B cell (primary cell): ENCODE measurements at regions not wholly inside any gene's neighbourhood (a gene's known extent, or its start where the extent isn't known, plus 50 kb on each side); places are given as distances from the start of the nearest gene placed in this dataset.
"Not testable (repeated sequence)": the region's sequence is repeated elsewhere in the genome, so short reads cannot be mapped to it uniquely, and the experiment has no call there.

Experiments used
- EZH2 ChIP-seq: IDR thresholded peaks from 2 replicates; pipeline ENCODE4 v1.6.1; 2012; ENCODE audit warnings: borderline replicate concordance, low read depth, mild to moderate bottlenecking, moderate library complexity, low read length; ENCODE audit not compliant: insufficient read depth, poor library complexity, severe bottlenecking
- TF ChIP-seq, protein P1 (sequence below): fragments of 200-600 bp; IDR thresholded peaks from one replicate; pipeline ENCODE4 v1.8.0; 2022; ENCODE audit warnings: antibody characterized with exemption, mild to moderate bottlenecking

DNA sequence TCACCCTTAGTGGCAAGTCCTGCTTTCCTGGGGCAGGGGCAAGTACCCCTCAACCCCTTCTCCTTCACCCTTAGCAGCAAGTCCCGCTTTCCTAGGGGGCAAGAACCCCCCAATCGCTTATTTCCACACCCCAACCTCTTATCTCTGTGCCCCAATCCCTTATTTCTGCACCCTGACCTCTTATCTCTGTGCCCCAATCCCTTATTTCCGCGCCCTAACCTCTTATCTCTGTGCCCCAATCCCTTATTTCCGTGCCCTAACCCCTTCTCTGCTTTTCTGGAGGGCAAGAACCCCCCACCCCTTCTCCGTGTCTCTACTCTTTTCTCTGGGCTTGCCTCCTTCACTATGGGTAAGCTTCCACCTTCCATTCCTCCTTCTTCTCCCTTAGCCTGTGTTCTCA lies 154.6 kb upstream of the NANOGP8 start:
- TF ChIP-seq, protein P1, sequence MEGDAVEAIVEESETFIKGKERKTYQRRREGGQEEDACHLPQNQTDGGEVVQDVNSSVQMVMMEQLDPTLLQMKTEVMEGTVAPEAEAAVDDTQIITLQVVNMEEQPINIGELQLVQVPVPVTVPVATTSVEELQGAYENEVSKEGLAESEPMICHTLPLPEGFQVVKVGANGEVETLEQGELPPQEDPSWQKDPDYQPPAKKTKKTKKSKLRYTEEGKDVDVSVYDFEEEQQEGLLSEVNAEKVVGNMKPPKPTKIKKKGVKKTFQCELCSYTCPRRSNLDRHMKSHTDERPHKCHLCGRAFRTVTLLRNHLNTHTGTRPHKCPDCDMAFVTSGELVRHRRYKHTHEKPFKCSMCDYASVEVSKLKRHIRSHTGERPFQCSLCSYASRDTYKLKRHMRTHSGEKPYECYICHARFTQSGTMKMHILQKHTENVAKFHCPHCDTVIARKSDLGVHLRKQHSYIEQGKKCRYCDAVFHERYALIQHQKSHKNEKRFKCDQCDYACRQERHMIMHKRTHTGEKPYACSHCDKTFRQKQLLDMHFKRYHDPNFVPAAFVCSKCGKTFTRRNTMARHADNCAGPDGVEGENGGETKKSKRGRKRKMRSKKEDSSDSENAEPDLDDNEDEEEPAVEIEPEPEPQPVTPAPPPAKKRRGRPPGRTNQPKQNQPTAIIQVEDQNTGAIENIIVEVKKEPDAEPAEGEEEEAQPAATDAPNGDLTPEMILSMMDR = not testable (repeated sequence)
- TF ChIP-seq EZH2 = not testable (repeated sequence)
